ENCODE measurements at regions not wholly inside any gene's neighbourhood (a gene's known extent, or its start where the extent isn't known, plus 50 kb on each side); places are given as distances from the start of the nearest gene placed in this dataset.

DNA sequence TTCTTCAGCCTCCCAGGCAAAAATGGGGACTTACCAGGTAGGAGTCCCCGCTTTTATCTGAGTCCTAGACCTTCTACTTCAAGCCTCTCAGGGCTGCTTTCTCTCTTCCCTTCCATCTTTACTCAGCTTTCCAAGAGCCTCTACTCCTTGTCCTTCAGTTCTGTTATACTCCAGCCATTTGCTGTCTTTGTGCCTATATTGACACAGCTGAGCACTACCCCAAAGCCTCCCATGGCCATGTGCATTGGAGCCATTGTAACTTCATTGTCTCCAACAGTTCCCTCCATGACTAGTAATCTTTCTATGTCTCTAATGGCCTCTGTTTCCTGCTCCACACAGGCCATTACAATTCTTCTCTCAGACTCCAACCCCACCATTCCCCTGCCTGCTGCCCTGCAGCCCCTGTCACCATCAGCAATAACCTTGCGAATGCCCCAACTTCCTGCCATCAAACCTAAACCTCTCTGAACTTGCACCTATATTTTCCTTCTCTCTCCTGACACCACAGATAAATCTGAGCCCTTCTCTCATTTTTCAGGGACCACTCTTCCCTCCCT lies 77.9 kb upstream of the ADPGK start:
- TF ChIP-seq, protein P1, sequence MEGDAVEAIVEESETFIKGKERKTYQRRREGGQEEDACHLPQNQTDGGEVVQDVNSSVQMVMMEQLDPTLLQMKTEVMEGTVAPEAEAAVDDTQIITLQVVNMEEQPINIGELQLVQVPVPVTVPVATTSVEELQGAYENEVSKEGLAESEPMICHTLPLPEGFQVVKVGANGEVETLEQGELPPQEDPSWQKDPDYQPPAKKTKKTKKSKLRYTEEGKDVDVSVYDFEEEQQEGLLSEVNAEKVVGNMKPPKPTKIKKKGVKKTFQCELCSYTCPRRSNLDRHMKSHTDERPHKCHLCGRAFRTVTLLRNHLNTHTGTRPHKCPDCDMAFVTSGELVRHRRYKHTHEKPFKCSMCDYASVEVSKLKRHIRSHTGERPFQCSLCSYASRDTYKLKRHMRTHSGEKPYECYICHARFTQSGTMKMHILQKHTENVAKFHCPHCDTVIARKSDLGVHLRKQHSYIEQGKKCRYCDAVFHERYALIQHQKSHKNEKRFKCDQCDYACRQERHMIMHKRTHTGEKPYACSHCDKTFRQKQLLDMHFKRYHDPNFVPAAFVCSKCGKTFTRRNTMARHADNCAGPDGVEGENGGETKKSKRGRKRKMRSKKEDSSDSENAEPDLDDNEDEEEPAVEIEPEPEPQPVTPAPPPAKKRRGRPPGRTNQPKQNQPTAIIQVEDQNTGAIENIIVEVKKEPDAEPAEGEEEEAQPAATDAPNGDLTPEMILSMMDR (conservative IDR thresholded peaks at IDR 0.05; ENCODE audit: low read length) = no peak
- no peak for TF ChIP-seq EZH2phosphoT487 (IDR thresholded peaks at IDR 0.05; ENCODE audit: borderline replicate concordance, low read depth, low read length)
